Globus pallidus (tissue), 1 donor: ENCODE measurements at regions not wholly inside any gene's neighbourhood (a gene's known extent, or its start where the extent isn't known, plus 50 kb on each side); places are given as distances from the start of the nearest gene placed in this dataset.

ENCODE experiments used
- DNase-seq: peaks from one replicate; pipeline ENCODE4 v3.0.0-alpha.2; 2015; ENCODE audit warnings: low spot score

DNA sequence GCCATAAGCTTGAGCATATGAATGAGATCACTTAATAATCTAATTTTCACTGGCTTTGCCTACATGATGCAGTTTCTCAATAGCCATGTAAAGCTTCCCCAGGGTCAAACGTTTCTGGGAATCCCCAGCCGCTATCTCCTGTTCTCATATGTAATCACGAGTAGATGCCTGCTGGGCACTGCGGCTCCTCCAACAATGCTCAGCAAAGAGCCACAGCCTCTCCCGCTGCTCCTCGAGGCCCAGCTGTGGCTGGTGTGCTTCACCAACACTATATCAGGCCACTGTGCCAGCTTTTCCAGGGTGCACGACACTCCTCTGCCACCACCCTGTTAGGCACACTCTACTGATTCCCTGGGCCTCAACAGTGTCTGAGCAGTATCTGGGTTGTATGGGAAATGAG lies 78.3 kb upstream of the RASGEF1B start:
- no peak for DNase-seq

DNA sequence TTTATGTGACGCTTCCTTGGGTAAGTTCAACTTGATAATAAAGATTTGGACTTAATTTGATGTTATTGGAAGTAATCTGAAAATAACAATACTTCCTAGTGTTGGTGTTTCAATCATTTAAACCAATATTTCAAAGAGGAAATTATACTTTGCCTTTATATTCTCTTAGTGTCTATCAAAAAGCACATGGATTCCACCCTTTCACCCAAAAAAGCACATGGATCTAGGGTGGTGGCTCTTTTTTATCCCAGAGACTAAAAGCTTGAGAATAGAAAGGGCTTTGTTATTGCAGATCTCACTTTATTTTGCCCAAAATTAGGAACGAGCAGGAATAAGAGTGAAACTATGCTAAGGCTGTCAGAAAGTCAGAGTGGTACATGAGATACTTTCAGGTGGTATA lies 75.1 kb upstream of the RASGEF1B start:
- DNase-seq, result no peak

GRCh38 chr4:81541161-81541945 lies 69.6 kb upstream of the RASGEF1B start:
- no peak for DNase-seq

DNA sequence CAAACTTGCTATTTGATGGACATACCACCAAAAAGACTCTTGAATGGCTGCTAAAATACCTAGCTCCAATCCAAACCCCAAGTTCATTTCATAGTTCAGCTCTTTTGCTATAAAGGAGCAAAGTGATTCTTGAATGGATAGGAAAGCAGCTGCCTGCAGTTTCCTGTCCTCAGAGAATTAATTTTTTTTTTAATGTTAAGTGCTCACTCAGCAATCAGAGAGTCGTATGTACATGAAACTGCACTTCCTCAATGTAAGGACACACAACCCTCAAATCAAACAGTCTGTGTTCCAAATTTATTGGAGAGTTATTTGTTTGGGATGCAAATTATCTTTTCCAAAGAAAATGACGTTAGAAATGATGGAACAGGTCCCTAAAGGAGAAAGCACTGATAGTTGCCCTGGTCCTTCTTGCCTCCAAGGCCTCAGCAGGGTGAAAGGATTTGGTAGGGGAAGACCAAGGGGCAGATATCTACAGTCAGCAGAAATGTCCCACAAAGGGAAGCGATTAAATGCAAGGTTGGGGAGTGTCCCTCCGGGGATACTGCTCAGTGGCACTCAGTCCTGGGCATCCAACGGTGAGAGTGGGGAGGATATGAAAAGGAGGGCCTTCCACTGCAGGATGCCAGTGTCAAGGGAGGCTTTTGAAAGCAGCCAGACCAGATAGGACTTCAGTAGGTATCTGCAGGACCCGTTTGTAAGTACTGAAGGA lies 67.2 kb upstream of the RASGEF1B start:
- no peak for DNase-seq

GRCh38 chr4:81531410-81531809 lies 59.7 kb upstream of the RASGEF1B start:
- DNase-seq, result no peak

- DNase-seq, result no peak
Measured at GRCh38 chr4:81528979-81529378, 57.3 kb upstream of the RASGEF1B start.

- DNase-seq, result no peak
Measured at GRCh38 chr4:81528200-81528599, 56.5 kb upstream of the RASGEF1B start.

GRCh38 chr4:81527709-81528108 lies 56.0 kb upstream of the RASGEF1B start:
- no peak for DNase-seq

DNA sequence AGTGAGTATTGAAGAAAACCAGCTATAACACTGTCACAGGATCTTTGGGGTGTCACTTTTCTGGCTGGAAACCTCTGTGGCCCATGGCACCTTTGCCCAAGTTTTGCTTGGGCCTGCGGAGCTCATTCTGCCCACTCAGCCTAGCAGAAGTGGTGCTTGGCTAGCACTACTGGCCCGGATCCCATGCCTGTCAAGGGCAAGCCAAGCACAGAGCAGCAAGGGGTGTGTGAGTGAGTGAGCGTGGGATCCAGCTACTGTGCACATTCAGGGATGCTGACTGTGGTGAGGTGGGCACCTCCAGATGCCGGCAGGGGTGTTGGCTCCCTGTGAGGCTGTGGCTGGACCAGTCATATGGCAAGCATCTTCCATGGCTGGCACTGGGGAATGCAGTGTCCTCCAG lies 55.4 kb upstream of the RASGEF1B start:
- DNase-seq, result peak; percentile 26

DNA sequence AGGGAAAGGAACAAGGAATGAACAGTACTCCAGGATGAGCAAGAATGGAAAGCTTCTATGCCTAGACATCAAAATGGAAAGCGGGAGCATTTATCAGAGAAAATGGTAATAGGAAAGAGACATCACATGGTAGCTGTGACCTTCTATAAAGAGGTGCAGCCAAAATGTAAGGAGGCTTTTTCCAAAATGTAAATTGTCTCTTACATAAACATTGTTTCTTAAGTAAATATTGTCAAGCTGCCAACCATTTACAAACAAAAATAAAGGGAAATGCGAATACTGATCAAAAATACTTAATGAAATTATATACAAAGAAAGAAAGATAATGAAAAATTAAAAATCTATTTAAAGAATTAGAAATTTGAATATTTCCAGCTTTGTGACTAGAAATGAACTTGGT lies 55.0 kb upstream of the RASGEF1B start:
- no peak for DNase-seq

GRCh38 chr4:81523672-81524327 lies 52.1 kb upstream of the RASGEF1B start:
- peak; percentile 87 for DNase-seq

- DNase-seq, result no peak
Measured at GRCh38 chr4:81522711-81523110, 51.0 kb upstream of the RASGEF1B start.

- DNase-seq, result no peak
Measured at GRCh38 chr4:81521708-81522107, 50.0 kb upstream of the RASGEF1B start.
